Right kidney (tissue), 1 donor: ENCODE measurements at regions not wholly inside any gene's neighbourhood (a gene's known extent, or its start where the extent isn't known, plus 50 kb on each side); places are given as distances from the start of the nearest gene placed in this dataset.
"Not testable (repeated sequence)": the region's sequence is repeated elsewhere in the genome, so short reads cannot be mapped to it uniquely, and the experiment has no call there.

Experiments
- DNase-seq: peaks from one replicate; pipeline ENCODE4 v3.0.0-alpha.2; 2016

DNA sequence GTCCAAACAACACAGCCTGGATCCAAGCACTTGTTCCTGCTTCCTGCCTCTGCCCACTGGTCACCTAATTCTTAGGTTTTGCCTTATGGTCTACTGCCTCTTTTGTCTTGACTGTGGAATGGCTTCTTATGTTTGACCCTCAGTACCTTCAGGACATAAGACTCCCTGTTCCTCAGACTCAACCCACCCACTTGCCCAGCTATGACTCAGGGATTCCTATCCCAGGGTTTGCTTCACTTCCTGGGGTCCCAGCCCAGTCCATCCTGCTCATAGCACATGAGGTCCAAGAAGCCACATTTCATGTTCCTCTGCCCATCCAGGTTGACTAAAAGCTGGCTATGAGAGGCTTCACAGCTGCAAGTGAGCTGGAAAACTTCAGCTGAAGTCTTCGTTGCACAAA is 320.9 kb upstream of the CDH5 start:
- DNase-seq, result no peak

DNA sequence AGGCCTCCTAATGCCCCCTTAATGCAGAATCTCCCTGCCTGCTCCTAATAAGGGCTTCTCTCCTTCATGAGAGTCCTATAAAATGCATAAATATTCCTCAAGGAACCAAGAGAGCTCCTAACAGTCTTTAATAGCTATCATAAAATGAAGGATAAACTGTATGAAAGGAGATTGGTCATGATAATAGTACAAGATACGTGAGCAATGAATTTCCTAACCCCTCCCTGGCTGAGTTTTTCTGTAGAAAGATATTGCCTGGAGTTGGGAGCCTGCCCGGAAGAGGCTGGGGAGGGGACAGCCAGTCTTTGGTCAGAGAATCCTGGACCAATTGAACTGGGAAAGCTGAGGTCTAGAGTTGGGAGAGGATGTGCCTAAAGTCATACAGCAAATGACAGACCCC is 321.9 kb upstream of the CDH5 start:
- no peak for DNase-seq

DNA sequence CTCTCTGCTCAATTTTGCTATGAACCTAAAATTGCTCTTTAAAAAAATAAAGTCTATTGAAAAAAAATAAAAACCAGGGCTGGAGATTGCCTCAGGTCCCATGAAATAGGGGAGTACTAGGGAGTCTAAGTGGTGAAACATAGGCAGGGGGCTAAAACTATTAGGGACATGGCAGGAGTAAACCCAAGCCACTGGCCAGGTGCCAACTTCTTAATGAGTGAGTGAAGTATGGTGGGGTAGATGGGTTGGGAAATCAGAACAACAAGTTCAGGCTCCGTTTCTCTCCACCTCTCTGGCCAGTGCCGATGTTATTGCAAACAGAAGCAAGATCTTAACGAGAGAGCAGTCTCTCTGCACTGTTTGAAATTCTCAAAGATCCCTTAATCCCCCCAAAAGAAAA is 322.4 kb upstream of the CDH5 start:
- DNase-seq, result no peak

DNA sequence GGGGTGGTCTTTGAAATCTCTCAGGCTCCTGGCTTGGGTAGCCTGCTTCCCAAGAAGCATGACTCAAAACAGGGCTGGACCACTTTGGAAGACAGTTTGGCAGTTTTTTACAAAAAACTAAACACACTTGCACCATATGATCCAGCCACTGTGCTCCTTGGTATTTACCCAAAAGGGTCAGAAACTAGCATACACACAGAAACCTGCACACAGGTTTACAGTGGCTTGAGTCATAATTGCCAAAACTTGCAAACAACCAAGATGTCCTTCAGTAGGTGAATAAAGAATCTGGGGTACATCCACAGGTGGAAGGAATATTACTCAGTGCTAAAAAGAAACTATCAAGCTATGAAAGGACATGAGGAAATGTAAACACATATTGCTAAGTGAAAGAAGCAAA is 323.2 kb upstream of the CDH5 start:
- no peak for DNase-seq

DNA sequence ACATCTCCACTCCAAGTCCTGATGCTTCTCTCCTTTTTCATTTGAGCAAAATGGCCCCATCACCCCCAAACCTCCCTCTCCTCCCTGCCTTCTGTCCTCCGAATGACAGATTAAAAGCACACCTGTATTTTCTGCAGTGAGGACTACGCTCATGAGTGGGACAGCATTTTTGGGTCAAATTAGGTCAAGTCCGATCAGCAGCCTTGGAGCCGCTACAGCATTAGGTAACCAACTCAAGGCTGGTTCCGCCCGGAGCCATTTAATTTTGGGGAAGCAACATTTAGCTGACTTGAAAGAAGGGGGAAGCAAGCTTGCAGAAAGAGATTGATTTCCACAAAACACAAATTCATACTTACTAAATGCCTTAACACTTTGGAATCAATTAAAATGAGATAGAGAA is 324.1 kb upstream of the CDH5 start:
- DNase-seq, result no peak

DNA sequence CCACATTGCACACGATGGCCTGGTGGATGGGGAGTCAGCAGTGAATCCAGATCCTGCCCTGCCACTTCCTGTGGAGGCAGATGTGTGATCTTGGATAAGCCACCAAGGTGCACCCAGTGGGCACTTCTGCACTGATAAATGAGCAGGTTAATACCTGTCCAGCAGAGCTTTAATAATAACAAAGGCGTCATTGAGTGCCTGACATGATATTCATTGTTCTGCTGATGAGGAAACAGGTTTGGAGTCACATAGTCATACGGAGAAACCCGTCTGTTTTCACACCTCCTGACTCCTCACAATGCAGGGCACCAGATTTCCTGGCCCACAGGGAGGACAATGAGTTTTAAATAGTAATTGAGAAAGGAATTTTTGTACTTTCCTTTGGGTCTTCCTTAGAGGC is 324.6 kb upstream of the CDH5 start:
- no peak for DNase-seq

DNA sequence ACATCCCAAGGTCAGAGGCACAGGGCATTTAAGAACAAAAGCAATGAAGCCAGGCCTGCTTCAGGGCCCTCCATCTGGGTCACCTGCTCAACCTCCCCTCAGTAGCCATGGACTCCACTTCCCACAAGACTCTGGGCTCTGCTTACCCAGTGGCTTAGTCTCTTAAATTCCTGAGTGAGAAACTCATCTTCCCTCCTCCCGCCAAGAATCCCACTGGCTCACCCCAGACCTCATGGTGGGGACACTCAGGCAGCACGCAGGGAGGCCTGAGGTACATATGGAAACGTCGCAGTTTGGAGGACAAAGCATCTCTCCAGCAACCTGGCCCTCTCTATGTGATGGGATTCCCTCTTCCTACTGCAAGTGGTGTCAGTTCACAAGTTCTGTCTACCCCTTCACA is 326.7 kb upstream of the CDH5 start:
- DNase-seq, result no peak

DNA sequence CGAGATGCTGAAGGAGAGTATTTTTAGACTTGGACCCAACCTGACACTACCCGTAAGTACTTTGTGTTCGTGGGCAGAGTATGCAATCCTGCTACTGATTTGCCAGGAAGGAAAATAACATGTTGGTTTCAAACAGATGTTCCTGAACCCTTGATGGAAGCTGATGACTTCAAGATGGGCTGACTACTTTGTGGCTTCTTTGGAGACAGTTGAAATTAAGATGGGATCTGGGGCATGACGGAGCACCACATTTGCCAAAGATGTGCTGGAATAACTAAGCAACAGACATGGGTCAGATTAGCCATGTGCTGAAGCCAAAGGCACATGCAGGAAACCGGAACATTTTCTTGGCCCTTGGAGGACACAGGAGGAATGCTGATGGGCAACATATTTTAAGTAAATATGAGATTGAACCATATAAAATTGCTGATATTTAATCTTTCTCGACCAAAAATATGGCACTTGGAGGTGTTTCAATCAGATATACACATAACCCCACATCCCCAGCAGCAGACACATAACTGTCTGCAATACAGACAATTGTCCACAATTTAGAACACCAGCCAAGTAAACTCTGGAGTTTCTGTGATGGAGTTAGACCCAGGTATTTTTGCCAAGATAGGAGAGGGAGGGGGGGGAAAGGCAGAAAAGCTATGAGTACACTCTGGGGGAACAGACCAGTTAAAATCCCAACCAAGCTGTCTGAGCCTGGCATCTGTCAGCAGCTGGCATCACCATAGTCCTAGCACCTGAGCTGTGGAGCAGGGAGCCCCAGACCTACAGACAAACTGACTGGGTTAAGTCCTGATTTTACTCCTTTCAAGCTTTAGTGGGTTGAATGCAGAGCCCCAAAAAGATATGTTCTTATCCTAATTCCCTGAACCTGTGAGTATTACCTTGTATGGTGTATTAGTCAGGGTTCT is 329.4 kb upstream of the CDH5 start:
- DNase-seq, result no peak

DNA sequence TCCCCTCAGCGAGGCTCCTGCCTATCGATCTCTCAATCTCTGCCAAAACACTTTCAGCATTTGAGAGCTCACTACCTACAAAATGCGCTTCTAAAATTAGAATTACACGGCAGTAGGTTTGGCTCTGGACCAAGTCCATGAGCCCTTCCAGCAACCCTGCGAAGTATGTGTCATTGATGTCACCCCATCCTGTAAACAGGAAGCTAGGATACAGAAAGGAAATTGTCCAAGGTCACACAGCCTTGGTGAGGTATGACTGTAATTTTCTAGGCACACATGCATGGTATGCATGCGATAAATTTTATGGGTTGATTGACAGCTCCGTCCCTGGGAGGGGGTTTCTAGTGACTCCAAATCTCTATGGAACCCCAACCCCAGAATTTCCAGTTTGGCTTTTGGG is 330.3 kb upstream of the CDH5 start:
- no peak for DNase-seq

DNA sequence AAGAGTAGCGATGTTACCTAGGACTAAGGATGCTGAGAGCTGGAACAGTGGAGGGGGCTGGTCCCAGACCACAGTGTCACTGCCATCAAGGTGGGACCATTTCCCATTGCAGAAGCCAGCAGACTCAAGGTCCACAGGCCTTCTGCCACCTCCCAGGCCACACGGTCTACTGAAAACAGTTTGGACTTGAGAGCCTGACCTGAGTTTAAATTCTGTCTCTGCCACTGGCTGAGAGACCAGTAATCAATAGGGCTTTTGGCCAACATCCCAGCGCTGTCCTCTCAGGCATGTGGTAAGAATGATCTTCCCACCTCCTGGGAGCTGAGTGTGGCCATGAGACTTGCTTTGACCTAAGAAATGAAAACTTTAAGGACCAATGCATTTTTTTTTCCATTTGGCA is 331.4 kb upstream of the CDH5 start:
- DNase-seq, result no peak

DNA sequence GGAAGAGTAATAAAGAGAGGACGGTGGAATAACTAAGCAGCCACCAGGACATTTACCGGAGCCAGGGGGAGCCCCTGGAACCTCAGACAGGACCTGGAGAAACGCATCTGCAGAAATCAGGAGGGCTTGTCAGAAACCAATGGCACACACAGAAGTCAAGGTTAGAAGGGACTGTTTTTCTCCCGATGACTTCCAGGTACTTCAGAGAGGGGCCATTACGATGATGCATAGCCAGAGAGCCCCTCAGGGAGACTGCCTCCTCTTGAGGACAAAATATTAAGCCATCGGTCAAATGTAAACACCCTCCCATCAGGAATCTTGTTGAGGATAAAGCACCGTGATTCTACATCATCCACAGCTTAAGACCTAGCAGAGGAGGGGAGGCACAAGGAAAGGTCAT is 333.6 kb upstream of the CDH5 start:
- no peak for DNase-seq

DNA sequence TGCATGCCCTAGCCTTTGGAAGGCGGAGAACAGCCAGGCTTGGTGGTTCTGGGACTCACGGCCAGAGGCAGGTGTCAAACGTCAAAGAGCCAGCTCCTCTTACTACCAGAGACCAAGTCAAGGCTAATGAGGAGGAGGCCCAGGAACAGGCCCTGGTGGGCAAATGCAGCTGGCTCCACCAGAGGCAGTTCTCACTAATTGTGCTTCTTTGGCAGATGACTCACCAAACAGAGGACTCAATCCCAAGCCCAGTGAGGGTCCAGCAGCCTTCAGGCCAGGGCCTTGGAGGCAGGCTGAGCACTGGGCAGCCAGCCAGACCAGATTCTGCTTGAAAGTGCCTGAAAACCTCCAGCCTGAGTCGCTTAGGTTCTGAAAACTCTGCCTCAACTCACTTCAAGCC is 336.5 kb upstream of the CDH5 start:
- no peak for DNase-seq

DNA sequence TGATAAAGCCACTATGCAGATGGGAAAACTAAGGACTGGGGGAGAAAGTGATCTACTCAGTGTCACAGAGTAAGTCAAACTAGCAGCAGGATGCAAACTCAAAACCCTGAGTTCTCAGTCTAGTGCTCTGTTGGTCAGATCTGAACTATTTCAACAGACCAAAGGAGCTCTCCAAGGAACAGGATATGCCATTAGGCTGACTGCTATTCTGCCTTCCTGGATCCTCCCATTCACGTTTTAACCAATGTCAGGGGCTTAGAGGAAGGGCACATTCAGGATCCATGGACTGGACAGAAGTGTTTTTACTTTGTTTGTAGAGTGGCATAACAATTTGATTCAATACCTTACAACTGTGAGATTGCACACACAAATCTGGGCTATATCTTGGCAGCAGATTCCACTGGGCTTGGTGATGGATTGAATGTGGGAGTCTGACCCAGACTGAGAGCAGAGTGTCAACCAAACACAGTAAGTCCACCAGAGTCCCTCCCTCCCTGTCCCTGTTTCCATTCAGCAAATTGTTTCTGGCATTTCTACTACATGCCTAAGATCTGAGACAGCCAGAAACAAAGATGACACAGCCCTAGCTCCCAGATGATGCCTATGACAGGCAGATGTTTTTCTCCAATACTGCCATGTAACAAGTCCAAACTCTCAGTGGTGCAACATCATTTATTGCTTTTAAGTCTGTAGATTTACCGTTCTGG is 337.8 kb upstream of the CDH5 start:
- no peak for DNase-seq

DNA sequence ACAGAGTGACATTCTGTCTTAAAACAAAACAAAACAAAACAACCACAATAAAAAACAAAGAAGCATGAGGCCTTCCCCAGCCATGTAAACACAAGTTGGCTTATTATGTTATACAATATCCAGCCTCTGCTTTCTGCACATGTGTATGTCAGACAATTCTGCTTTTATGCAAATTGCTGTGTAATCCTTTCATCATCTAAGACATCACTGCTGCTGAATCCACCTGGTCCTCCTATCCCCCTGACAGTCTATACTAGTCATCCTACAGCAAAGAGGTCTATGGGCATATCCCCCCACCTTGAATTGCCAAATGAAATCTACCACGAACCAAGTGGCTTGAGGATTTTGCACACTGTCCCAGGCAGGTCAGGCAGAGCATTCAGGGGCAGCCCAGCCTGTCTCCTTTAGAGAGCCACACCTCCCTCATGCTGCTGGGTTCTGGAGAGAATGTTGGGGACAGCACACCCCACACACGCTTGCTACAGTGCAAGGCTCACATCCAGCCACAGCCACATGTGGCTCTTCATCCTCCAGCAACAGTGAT is 339.6 kb upstream of the CDH5 start:
- no peak for DNase-seq

DNA sequence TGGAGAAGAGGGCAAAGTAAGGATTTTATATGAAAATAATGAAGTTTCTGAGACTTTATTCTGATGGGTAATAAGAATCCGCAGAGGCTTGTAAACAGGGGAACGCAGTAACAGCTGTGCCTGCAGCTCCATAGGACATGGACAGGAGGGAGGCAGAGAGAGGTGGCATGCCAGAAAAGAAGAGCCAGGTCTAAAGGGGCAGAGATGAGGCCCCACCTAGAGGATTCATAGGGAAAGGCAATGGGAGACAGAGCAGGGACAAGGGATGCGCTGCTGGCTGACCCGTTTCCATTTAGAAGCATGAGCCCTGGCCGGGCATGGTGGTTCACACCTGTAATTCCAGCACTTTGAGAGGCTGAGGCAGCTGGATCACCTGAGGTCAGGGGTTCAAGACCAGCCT is 340.3 kb upstream of the CDH5 start:
- DNase-seq, result no peak

DNA sequence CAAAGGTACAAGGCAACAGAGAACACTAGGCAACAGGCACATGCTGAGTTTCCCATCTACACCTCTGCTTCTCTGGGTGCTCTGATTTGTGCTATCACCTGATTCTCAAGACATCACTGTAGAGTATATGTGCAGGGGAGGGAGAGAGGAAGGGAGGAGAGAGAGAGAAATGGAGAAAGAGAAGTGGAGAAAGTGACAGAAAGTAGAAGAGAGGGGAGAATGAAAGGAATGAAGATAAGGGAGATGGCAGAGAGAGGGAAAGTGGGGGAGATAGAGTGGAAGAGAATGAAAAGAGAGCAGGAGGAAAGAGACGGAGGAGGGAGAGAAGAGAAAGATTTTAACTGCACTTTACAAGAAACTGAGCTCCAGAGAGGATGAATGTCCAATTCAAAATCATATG is 340.7 kb upstream of the CDH5 start:
- DNase-seq, result no peak

DNA sequence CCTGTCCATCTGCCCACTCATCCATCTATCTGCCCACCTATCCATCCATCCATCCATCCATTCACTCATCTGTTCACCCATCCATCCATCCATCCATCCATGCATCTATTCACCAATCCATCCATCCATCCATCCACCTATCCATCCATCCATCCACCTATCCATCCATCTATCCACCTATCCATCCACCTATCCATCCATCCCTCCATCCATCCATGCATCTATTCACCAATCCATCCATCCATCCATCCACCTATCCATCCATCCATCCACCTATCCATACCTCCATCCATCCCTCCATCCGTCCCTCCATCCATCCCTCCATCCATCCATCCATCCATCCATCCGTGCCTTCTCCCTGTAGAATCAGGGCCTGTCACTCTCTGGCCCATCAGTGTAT is 341.9 kb upstream of the CDH5 start:
- DNase-seq, result not testable (repeated sequence)

DNA sequence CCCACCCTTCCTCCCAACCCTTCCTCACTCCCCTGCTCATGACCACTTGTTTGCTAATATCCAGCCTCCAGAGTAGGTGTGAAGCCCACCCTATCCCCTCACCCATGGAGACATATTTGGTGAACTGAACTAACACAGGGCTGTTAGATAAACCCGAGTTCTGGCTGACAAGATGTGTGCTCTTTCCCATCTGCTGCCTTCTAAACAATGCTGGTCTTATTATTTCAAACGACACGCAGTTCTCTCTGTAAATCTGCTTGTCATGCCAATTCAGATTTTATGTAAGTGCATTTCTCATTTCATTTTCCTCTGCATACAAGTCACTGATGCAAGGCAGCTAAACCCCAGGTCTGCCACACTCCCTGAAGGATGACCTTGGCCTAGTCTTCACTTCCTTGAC is 343.0 kb upstream of the CDH5 start:
- no peak for DNase-seq

DNA sequence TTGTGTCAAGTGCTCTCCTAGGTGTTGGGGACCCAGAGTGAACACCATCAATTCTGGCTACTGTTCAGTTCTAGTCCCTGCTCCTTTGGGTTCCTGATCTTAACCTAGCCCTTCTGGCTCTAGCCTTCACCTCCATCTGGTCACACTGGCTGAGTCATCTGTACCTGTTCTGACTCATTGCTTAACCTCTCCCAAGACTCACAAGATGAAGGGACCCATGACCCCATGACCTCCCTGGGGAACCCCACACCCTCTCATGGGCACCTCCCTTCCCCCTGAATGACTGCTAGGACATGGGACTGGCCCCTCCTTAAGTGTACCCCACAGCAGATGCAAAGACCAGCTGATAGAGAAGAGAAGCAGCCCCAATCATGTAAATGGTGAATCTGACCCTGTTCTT is 345.8 kb upstream of the CDH5 start:
- DNase-seq, result no peak

DNA sequence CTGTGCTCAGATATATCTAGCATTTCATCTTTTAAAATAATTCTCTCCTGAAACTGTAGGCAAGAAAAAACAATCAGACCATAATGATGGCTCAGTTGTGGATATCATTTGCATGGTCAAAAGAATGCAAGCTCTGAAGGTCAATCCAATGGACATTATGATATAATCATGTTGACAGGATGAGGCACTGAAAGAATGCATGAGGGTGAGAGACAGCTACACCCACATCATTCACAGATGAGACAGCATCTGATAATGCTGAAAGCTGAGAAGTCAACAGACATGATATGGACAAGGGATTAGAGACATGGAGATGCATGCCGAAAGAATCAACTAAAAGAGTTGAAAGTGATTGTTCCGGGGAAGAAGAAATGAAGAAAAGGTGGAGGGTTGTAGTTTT is 346.4 kb upstream of the CDH5 start:
- DNase-seq, result no peak

DNA sequence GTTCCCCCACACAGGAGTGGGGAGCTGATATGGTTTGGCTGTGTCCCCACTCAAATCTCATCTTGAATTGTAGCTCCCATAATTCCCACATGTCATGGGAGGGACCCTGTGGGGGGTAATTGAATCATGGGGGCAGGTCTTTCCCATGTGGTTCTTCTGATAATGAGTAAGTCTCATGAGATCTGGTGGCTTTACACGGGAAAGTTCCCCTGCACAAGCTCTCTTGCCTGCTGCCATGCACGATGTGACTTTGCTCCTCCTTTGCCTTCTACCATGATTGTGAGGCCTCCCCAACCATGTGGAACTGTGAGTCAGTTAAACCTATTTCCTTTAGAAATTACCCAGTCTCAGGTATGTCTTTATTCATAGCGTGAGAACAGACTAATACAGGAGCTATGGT is 347.0 kb upstream of the CDH5 start:
- not testable (repeated sequence) for DNase-seq

DNA sequence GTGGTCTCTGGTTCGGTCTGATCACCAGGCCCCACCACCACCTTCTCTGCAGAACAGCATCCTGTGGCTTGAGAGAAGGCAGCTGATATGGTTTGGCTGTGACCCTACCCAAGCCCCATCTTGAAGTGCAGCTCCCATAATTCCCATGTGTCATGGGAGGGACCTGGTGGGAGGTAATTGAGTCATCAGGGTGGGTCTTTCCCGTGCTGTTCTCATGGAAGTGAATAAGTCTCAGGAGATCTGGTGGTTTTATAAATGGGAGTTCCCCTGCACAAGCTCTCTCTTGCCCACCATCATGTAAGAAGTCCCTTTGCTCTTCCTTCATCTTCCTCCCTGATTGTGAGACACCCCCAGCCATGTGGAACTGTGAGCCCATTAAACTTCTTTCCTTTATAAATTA is 352.3 kb upstream of the CDH5 start:
- DNase-seq, result no peak

DNA sequence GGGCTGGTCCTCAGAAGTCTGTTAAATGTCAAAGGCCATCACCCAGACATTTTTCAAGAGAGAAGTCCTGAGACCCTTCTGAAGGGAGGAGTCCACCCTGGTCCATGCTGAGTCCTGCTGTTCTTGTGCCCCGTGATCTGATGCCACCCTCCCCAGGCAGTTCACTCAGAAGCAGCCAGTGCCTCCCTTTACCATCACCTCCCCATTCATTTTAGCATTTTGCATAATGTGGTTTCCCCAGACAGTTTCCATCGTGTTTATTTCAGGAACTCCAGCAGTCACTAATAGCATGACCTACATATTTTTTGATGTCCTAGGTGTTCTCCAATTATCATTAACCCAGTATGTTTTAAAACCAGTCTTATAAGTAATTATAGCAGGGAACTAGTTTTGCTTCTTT is 353.0 kb upstream of the CDH5 start:
- no peak for DNase-seq

DNA sequence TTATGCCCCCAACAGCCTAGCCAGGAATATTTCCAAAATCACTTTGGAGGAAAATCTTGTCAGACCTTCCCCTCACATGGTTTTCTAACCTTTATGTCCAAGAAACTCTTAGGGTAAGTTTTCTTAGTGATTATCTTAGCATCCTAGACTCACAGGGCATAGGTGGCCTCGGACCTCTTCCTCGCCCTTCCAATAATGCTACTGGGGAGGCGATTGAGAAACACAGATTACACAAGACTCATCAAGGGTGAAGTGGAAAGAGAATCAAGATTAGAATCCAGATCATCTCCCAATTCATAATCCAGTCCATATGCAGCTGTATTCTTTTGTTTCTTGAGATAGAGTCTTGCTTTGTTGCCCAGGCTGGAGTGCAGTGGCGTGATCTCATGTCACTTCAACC is 358.4 kb upstream of the CDH5 start:
- no peak for DNase-seq
